Neural progenitor cell (in vitro differentiated cells): ENCODE measurements at regions not wholly inside any gene's neighbourhood (a gene's known extent, or its start where the extent isn't known, plus 50 kb on each side); places are given as distances from the start of the nearest gene placed in this dataset.

ENCODE experiments used
- CTCF ChIP-seq: fragments of 200-600 bp; sonication (generic); IDR thresholded peaks from 2 replicates; pipeline ENCODE4 v1.5.1; 2017; ENCODE audit warnings: antibody characterized with exemption, mild to moderate bottlenecking
- EZH2 ChIP-seq: fragments of 200-600 bp; sonication (generic); IDR thresholded peaks from 2 replicates; pipeline ENCODE4 v1.6.1; 2017; ENCODE audit warnings: antibody characterized with exemption, mild to moderate bottlenecking, moderate library complexity
- EZH2phosphoT487 ChIP-seq: fragments of 200-600 bp; sonication (generic); IDR thresholded peaks from 2 replicates; pipeline ENCODE4 v1.6.1; 2017; ENCODE audit warnings: antibody characterized with exemption

GRCh38 chr17:33927732-33928133 lies 327.4 kb upstream of the CCL2 start:
- TF ChIP-seq CTCF (peak; percentile 57), EZH2 (no peak), EZH2phosphoT487 (no peak)
